ENCODE measurements at regions not wholly inside any gene's neighbourhood (a gene's known extent, or its start where the extent isn't known, plus 50 kb on each side); places are given as distances from the start of the nearest gene placed in this dataset.
"Not testable (repeated sequence)": the region's sequence is repeated elsewhere in the genome, so short reads cannot be mapped to it uniquely, and the experiment has no call there.

DNA sequence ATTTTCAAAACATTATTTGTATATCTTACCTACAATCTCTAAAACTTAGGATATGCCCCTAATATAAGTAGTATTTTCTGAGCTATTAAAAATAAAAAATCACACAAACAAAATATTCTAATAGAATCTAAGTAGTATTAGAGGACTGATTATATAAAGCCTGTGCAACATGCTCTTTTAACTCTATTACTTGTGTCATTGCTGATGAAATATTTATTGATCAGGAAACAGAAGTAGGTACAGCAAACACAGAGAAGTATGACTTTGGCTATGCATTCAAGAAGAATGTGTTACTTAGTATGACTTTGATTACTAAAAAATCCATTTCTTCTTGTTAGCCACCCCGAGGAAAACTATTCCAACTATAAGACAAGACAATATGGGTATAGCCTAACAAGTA lies 84.6 kb upstream of the ALG10 start:
- TF ChIP-seq, protein P1, sequence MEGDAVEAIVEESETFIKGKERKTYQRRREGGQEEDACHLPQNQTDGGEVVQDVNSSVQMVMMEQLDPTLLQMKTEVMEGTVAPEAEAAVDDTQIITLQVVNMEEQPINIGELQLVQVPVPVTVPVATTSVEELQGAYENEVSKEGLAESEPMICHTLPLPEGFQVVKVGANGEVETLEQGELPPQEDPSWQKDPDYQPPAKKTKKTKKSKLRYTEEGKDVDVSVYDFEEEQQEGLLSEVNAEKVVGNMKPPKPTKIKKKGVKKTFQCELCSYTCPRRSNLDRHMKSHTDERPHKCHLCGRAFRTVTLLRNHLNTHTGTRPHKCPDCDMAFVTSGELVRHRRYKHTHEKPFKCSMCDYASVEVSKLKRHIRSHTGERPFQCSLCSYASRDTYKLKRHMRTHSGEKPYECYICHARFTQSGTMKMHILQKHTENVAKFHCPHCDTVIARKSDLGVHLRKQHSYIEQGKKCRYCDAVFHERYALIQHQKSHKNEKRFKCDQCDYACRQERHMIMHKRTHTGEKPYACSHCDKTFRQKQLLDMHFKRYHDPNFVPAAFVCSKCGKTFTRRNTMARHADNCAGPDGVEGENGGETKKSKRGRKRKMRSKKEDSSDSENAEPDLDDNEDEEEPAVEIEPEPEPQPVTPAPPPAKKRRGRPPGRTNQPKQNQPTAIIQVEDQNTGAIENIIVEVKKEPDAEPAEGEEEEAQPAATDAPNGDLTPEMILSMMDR (IDR thresholded peaks at IDR 0.05), result not testable (repeated sequence)
- not testable (repeated sequence) for TF ChIP-seq POLR2AphosphoS5, EP300, POLR2A (IDR thresholded peaks at IDR 0.05)

All from stomach (tissue), 4 donors.